ENCODE measurements at regions not wholly inside any gene's neighbourhood (a gene's known extent, or its start where the extent isn't known, plus 50 kb on each side); places are given as distances from the start of the nearest gene placed in this dataset.
A peak's percentile ranks its signal among the peaks of the same experiment; 100 is the strongest.
"Not testable (repeated sequence)": the region's sequence is repeated elsewhere in the genome, so short reads cannot be mapped to it uniquely, and the experiment has no call there.

DNA sequence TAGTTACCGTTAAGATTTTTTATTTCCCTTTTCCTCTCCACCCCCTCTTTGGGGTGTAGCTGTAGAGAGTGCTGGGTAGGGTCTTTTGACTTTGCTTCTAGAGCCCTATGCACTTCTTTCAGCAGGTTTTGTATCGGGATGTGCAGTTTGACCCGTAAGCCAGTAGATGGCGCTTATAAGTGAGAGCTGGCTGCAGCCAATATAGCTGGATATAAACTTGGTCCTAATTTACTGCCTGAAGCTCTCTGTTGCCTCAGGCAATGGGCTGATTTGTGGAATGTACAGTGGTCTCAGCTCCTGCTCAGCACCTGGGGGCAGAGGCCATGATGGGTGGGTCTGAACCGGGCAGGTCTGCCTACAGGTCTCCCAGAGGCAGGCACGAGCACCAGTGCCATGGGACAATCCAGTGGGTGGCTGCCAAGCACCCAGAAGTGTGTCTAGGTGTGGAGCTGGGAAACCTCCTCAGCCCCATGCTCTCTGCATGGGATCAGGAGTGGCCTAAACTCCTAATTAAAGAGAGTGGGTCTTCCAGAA, 146.5 kb downstream of the SPANXN1 start:
- peak in 1 of 3 donors; percentile 8 for DNase-seq (ENCODE audit: low read depth in 2 of 3, low spot score in 1 of 3)

DNA sequence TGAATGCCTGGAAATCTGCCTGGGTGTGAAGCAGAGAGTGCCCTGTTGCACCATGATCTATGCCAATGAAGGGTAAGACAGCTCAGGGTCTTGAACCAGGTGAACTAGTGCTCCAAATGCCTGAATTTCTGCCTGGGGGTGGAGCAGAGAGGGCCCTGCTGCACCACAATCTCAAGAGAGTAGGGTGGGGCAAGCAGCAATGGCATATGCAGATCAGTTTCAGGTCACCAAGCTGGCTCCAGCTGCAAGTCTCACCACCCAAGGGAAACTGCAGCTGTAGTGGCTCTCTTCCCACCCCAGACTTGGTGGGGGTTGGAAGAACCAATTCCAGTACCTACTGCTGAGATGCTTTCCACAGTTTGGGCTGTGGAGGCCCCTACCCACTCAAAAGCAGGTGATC, 147.0 kb downstream of the SPANXN1 start:
- no peak for DNase-seq (ENCODE audit: low read depth in 2 of 3, low spot score in 1 of 3)

DNA sequence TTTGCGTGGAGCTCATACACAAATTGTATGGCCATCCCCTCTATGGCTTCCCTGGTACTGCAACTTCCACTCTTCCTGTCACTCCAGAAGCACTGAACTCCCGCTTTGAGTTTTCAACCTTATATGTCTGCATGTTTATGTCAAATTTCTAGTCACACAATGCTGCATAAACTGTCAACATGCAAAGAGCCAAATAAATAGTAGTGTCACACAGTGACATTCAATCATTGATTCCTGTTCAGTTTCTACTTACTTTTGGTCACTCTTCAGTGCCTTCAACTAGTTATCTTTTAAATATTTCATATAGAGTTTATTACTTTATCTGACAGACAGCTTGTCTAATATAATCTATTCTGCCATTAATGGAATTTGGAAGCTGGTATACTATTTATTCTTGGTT, 149.3 kb downstream of the SPANXN1 start:
- no peak for DNase-seq (ENCODE audit: low read depth in 2 of 3, low spot score in 1 of 3)

DNA sequence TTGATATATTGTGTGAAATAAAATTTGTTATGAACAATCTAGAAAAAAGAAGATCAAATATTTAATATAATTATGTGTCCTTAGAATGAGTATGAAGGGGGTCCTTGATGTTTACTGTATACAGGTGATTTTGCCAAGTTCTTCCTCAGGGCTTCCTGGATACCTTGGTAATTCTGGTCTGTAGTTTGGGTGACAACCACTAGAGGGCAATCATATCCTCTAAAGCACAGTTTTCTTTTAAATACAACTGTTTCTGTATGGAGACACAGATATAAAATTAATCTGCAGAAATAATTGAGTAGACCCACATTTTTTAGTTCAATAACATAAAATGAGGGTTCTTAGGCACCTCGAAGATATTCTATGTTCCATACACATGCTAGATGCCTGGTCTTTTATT, 157.7 kb downstream of the SPANXN1 start:
- peak in 1 of 3 donors; percentile 35 for DNase-seq (ENCODE audit: low read depth in 2 of 3, low spot score in 1 of 3)

DNA sequence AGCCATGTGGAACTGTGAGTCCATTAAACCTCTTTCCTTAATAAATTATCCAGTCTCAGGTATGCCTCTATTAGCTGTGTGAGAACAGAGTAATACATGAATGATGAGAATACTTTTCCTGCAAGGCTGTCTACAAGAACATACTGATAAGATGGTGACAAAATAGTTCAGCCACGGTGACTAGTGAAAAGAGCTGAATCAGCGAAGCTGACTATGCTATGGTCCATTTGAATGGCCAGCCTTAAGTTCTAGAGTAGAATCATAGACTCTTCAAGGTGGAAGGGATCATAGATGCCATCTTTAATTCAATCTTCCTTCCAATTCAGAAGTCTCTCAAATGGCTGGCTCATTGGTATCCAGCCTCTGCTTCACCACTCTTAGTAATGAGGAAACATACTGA, 163.3 kb downstream of the SPANXN1 start:
- DNase-seq (ENCODE audit: low read depth in 2 of 3, low spot score in 1 of 3) = no peak

DNA sequence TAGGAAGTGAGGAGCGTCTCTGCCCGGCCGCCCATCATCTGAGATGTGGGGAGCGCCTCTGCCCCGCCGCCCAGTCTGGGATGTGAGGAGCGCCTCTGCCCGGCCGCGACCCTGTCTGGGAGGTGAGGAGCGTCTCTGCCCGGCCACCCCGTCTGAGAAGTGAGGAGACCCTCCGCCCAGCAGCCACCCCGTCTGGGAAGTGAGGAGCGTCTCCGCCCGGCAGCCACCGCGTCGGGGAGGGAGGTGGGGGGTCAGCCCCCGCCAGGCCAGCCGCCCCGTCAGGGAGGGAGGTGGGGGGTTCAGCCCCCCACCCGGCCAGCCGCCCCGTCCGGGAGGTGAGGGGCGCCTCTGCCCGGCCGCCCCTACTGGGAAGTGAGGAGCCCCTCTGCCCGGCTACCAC, 188.9 kb downstream of the SPANXN1 start:
- DNase-seq (ENCODE audit: low read depth in 2 of 3, low spot score in 1 of 3) = not testable (repeated sequence)

DNA sequence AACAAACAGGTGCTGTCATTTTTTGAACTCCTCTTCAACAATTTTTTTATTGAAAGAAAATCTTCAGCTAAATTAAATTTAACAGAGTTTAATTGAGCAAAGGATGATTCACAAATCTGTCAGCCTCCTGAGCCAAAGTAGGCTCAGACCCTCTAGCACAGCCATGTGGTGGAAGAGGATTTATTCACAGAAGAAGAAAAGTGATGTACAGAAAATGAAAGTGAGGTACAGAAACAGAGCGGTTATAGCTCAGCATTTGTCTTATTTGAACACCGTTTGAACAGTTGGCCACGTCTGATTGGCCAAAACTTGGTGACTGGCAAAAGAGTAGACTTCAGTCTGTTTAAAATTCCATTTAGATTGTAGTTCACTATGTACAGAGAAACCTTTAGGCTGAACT, 217.3 kb downstream of the SPANXN1 start:
- DNase-seq (ENCODE audit: low read depth in 2 of 3, low spot score in 1 of 3) = no peak

DNA sequence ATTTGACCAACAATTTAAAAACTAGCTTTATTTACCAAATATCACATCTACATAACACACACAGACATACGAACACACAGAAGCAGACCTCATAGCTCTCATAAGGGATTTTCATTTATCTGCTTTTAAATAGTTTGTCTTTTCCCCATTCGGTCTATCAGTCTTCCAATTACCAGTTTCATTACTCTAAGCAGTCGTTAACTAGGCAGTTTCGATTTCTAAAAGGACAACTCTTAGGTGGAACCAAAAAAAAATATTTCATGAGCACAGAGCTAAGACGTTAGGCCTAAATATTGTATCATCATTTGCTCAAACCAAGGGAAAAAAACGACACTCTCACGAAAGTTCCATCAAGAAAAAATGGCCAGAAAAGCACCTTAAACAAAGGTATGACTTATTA, 228.4 kb downstream of the SPANXN1 start:
- DNase-seq (ENCODE audit: low read depth in 2 of 3, low spot score in 1 of 3) = no peak

DNA sequence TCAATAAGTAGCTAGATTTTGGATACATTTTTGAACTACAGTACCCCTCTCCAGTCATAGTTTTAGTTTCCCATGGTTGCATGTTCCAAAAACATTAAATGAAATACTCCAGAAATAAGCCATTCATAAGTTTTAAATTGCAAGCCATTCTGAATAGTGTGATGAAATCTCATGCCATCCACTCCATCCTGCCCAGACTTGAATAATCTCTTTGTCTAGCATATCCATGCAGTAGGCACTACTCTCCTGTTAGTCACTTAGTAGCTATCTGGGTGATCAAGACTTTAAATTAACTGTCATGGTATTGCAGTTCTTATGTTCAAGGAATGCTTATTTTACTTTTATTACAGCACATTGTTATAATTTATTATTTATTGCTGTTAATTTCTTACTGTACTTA, 237.4 kb downstream of the SPANXN1 start:
- DNase-seq (ENCODE audit: low read depth in 2 of 3, low spot score in 1 of 3) = no peak

DNA sequence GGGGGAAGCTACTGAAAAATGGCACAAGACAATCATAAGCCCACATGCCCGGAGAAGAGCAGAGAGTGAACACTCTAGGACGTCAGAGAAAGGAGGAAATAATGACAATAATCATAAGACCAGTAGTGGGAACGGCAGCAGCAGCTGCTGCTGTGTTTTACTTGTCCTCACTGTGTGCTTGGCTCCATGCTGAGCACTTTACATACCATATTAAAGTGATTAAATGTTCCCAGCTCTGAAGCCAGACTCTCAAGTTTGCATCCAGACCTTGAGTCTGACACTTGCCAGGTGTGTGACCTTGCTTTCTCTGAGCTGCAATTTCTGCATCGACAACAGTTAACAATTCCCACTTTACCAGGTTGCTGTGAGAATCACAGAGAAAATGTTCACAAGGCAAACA, 255.4 kb downstream of the SPANXN1 start:
- no peak for DNase-seq (ENCODE audit: low read depth in 2 of 3, low spot score in 1 of 3)

DNA sequence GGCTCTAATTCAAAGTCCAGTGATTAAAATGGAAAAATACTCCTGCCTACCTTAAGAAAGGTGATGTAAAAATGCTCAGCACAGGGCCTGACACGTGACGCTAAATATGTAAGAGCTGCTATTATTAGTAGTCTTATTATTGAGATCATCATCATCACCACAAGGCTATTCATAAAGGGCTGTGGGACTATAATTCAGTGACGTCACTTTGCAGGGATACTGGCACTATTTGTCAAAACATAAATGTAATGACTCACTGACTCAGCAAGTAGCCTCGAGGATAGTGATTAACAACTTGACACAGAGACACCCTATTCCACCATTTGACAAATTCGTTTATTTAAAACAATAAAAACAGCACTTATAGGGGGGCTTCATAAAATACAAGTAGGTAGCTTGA, 258.9 kb downstream of the SPANXN1 start:
- DNase-seq (ENCODE audit: low read depth in 2 of 3, low spot score in 1 of 3) = no peak

DNA sequence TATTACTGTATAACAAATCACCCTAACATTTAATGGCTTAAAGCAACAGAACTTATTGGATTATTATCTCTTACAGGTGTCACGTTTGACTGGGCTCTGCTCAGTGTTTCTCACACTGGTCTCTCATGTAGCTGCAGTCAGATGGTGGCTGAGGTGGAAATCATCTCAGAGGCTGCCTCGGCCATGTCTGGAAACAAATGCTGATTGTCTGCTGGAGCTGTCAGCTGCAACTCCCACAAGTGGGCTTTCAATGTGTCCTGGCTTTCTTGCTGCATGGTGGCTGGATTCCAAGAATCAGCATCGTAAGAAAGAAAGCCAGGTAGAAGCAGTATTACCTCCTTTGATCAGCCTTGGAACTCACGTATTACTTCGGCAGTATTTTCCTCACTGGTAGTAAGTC, 277.6 kb downstream of the SPANXN1 start:
- DNase-seq (ENCODE audit: low read depth in 2 of 3, low spot score in 1 of 3) = no peak

DNA sequence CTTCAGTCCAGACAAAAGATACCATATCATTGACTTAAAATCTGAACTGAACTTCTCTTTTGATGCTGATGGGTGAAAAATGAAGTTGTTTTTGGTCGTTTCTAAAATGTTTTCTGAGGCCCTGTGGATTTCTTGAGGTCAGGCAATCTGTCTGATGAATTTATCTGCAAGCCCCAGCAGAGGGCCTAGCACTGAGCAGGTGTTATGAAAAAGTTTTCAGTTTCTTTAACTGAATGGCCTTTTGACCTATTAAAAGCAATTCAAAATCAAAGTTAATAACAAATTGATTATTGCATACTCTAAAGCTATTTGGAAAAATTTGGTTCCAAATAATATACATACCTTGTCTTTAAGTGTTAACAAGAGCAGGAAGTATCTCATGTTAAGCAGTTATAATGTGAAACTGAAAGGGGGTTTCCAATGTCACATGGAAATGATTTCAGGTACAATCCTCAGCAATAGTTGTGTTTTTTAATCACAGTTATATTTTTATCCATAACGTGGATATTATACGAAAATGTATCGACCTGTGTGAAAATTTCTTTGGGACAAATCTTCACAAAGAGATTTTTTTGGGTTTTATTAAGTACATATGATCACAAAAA, 285.0 kb downstream of the SPANXN1 start:
- no peak for DNase-seq (ENCODE audit: low read depth in 2 of 3, low spot score in 1 of 3)

DNA sequence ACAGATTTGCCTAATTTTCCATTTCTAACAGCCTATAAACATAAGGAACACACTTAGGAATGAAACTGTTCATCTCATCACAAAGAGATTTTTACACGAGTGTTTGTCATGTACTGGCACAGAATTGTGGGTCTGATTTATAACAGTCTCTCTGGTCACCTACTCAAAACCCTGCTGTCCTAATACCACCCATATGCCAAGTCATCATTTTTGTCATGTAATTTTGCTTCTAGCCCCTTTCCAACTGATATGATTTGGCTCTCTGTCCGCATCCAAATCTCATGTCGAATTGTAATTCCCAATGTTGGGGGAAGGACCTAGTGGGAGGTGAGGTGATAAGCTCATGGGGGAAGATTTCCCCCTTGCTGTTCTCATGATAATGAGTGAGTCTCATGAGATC, 284.1 kb upstream of the SLITRK2 start:
- no peak for DNase-seq (ENCODE audit: low read depth in 2 of 3, low spot score in 1 of 3)

DNA sequence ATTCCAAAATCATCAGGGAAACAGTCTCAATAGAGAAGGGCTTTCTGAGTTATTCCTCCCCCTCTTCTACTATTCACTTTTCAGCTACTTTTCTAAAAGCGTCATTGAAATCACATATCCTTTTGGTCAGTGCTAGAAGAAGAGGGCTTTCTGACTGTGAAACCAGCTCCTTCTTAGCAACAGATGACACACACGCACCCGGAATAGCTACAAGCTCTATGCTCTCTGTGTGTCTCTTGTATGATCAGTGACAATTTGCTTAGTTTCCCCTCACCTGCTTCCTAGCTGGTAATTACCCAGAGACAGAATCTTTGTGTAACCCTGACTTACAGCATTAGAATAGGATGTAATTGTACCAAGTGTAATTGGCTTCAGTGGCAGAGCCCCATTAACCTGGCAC, 268.1 kb upstream of the SLITRK2 start:
- no peak for DNase-seq (ENCODE audit: low read depth in 2 of 3, low spot score in 1 of 3)

DNA sequence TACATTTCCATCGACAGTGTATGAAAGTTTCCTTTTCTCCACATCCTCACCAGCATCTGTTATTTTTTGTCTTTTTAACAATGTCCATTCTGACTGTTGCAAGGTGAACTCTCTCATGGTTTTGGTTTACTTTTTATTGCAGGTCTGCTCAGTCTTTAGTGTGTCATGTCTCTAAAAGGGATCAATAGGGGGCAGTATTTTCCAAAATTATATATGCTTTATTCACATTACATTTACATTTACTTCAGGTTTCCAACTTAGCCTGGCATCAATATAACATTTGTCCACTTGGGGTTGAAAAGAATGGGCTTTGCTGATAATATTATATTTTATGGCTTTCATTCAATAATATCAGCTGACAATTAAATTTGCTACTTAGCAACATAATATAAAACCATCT, 265.0 kb upstream of the SLITRK2 start:
- DNase-seq (ENCODE audit: low read depth in 2 of 3, low spot score in 1 of 3) = no peak

DNA sequence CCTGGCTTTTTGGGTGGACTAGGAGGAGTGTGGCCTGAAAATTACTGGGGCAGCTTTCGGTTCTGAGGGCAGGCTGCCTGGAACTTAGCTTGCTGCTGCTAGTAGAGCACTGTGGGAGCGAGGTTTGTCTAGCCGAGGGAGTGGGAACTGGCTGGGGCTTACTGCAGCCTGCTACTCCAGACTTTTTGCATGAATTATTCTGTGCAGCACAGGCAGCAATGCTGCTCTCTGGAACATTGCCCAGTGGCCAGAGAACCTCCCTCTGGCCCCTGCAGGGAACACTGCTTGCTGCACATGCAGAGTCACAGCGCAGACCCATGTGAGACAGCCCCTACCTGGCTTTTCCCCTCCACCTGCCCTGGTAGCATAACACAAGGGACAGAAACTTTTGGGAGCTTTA, 263.9 kb upstream of the SLITRK2 start:
- DNase-seq (ENCODE audit: low read depth in 2 of 3, low spot score in 1 of 3) = no peak

DNA sequence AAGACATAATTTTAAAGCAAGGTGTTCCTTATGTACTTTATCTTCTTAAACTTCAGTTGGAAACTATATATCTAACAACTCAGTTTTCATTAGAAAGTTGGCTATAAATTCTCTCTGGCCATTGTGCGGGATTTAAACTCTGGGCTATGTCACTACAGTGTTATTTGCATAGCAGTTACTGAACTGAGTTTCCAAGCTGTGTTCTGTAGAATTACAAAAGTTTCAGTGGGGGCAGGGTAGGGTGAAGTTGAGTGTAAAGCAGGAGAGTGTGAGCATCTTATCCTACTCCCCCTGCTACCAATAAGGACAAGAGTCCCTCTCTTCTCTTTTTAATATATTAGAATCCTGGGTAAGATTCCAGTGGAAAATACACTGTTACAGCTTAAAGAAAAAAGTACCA, 254.5 kb upstream of the SLITRK2 start:
- no peak for DNase-seq (ENCODE audit: low read depth in 2 of 3, low spot score in 1 of 3)

DNA sequence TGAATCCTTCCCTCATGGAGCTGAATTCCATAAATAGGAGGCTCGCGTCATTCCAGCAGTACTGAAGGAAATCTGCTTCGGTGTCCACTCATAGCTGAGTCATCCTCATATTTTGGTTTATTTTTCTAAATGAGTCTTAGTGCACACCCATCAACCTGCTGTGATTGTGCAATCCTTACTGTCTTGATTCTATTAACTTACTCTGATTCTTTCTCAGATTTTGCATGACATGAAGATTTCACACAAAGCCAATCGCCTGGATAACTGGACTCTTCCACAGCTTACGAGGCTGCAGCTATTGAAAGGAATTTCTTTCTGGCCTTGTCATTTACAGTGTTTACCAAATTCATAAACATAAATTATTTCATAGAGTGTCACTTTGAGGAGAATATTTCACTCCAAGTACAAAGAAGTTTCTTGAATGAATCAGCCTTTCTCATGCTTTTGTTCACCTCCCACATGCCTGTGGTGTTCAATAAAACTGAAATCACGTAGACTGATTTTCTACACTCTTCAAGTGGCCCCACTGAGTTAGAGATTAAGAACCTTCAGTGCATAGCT, 207.6 kb upstream of the SLITRK2 start:
- DNase-seq (ENCODE audit: low read depth in 2 of 3, low spot score in 1 of 3) = no peak

DNA sequence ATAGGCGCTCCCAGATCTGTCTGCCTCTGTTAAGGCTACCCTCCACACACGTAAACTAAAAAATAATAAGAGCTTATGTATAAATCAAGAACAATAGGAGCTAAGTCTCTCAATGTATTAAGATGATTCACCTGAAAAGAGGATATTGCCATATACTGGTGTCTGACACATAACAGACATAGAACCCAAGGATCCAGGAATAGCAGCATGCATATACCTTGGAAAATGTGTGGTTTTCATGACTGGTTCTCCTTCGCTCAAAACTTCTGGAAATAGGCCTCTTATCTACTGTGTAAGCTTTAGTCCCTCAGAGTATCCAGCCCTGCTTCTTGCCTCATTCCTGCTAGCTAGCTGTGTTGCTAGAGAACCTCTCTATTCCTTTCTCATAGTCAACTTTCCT, 203.7 kb upstream of the SLITRK2 start:
- DNase-seq (ENCODE audit: low read depth in 2 of 3, low spot score in 1 of 3) = no peak

DNA sequence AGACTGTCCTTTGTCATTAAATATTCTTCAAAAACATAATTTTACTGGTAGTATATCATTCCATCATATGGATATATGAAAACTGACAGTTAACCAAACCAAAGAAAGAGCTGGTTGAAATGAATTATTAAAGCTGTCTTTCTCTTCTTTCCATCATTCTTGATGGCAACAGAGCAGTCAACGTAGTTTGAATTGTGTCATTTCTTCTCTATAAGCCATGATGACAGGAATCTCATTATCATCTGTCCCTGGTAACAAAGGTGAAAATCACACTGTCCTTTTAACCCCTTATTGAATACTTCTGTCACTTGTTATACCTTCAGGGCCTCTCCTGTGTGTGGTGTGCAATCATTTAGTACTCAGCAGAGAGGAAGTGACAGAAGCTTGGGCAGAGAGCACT, 197.0 kb upstream of the SLITRK2 start:
- DNase-seq (ENCODE audit: low read depth in 2 of 3, low spot score in 1 of 3) = no peak

DNA sequence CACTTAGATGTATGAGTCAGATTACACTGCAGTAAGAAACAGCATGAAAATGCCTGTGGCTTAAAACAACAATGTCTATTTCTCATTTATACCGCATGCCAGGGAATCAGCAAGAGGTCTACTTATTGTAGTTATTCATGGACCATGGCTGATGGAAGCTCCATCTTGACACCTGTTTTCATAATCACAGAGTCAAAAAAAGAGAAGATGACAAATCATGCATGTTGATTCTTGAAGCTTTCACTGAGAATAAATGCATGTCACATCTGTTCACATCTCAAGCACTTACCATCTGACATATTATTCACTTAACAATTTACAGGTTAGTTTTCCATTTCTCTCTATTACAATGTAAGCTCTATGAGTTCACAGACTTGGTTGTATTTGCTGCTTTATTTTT, 194.2 kb upstream of the SLITRK2 start:
- DNase-seq (ENCODE audit: low read depth in 2 of 3, low spot score in 1 of 3) = no peak

DNA sequence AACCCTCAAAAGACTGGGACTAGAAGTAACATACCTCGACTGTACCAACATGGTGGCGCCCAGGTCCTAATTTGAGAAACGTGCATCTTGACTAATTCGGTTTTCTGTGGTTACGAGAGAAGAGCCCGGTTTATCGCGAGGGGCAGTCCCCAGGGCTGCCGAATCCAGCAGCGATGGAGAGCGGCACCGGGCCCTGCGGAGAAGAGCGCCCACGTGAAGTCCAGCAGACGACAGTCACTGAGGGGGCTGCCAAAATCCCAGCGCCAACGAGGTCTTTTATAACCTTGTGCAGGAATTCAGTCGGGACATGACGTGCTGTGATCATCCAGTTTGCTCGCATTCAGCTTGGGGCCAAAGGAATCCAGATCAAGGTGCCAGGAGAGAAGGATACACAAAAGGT, 187.5 kb upstream of the SLITRK2 start:
- DNase-seq (ENCODE audit: low read depth in 2 of 3, low spot score in 1 of 3) = no peak
